MM.1S (cell line): ENCODE measurements at regions not wholly inside any gene's neighbourhood (a gene's known extent, or its start where the extent isn't known, plus 50 kb on each side); places are given as distances from the start of the nearest gene placed in this dataset.
A peak's percentile ranks its signal among the peaks of the same experiment; 100 is the strongest.

Experiments used
- DNase-seq: peaks from one replicate; pipeline ENCODE4 v3.0.0-alpha.2; 2015
- H2AFZ ChIP-seq: fragments of 300-600 bp; sonication (generic); 2 replicates; pipeline ENCODE4 v1.6.0; 2016; ENCODE audit warnings: antibody characterized with exemption, low read length
- H3F3A ChIP-seq: fragments of 300-600 bp; sonication (generic); 2 replicates; pipeline ENCODE4 v1.6.1; 2016; ENCODE audit warnings: mild to moderate bottlenecking, antibody characterized with exemption, low read length, moderate library complexity, mixed read lengths; ENCODE audit not compliant: insufficient read depth
- H3K27ac ChIP-seq: fragments of 300-600 bp; sonication (generic); 2 replicates; pipeline ENCODE4 v1.5.1; 2016; ENCODE audit warnings: mild to moderate bottlenecking, low read length
- H3K27me3 ChIP-seq: fragments of 300-600 bp; sonication (generic); replicated peaks from 2 replicates; pipeline ENCODE4 v1.6.0; 2016; ENCODE audit warnings: low read length; ENCODE audit not compliant: insufficient read depth
- H3K36me3 ChIP-seq: fragments of 300-600 bp; sonication (generic); replicated peaks from 2 replicates; pipeline ENCODE4 v1.6.1; 2016; ENCODE audit warnings: mild to moderate bottlenecking, low read length, mixed read lengths; ENCODE audit not compliant: insufficient read depth
- H3K4me1 ChIP-seq: fragments of 300-600 bp; sonication (generic); 2 replicates; pipeline ENCODE4 v1.6.1; 2016; ENCODE audit warnings: low read length, mixed read lengths
- H3K4me2 ChIP-seq: fragments of 300-600 bp; sonication (generic); 2 replicates; pipeline ENCODE4 v1.6.0; 2016; ENCODE audit warnings: low read depth, low read length
- H3K4me3 ChIP-seq: fragments of 300-600 bp; sonication (generic); 2 replicates; pipeline ENCODE4 v1.5.1; 2016; ENCODE audit warnings: low read length, mixed read lengths
- H3K79me2 ChIP-seq: fragments of 300-600 bp; sonication (generic); 2 replicates; pipeline ENCODE4 v1.6.1; 2016; ENCODE audit warnings: mixed run types, low read length, mixed read lengths
- H3K9ac ChIP-seq: fragments of 300-600 bp; sonication (generic); 2 replicates; pipeline ENCODE4 v1.6.1; 2016; ENCODE audit warnings: low read length, mixed read lengths
- H3K9me2 ChIP-seq: fragments of 300-600 bp; sonication (generic); replicated peaks from 2 replicates; pipeline ENCODE4 v1.6.1; 2016; ENCODE audit warnings: mild to moderate bottlenecking, low read length, mixed read lengths; ENCODE audit not compliant: insufficient read depth
- H3K9me3 ChIP-seq: fragments of 300-600 bp; sonication (generic); replicated peaks from 2 replicates; pipeline ENCODE4 v1.6.1; 2016; ENCODE audit warnings: mild to moderate bottlenecking, low read length, mixed read lengths; ENCODE audit not compliant: insufficient read depth
- H4K20me1 ChIP-seq: fragments of 300-600 bp; sonication (generic); 2 replicates; pipeline ENCODE4 v1.6.1; 2016; ENCODE audit warnings: mild to moderate bottlenecking, low read length, moderate library complexity, mixed read lengths; ENCODE audit not compliant: insufficient read depth
- CTCF ChIP-seq: fragments of 300-600 bp; sonication (generic); IDR thresholded peaks from 2 replicates; pipeline ENCODE4 v1.5.1; 2016; ENCODE audit warnings: antibody characterized with exemption, low read length, mixed read lengths
- EZH2 ChIP-seq: fragments of 300-600 bp; sonication (generic); optimal IDR thresholded peaks from 2 replicates; pipeline ENCODE3; 2017; ENCODE audit warnings: low read depth, mild to moderate bottlenecking, antibody characterized with exemption, low read length, mixed read lengths
- EZH2phosphoT487 ChIP-seq: fragments of 300-600 bp; sonication (generic); IDR thresholded peaks from 2 replicates; pipeline ENCODE4 v1.6.1; 2018; ENCODE audit warnings: antibody characterized with exemption, low read length

- H3K4me1 ChIP-seq = peaks cover 24% of the 10 kb centered on the region
- peak overlapping the region; percentile 69 for H3K4me2 ChIP-seq
- H3K27ac ChIP-seq = peak overlapping the region; percentile 72; the same call in 1 of the 2 replicates
- TF ChIP-seq EZH2phosphoT487 = no peak
- TF ChIP-seq CTCF = no peak
- no peak for TF ChIP-seq EZH2
- H3K4me3 ChIP-seq = peak overlapping the region; percentile 22; the same call in 1 of the 2 replicates
- H4K20me1 ChIP-seq = no peaks in the 10 kb centered on the region
- H3K27me3 ChIP-seq = no peaks in the 10 kb centered on the region
- no peaks in the 10 kb centered on the region for H3K36me3 ChIP-seq
- H3K9me2 ChIP-seq = no peaks in the 10 kb centered on the region
- DNase-seq = no peak
- H3K9me3 ChIP-seq = no peaks in the 10 kb centered on the region
- no peaks in the 10 kb centered on the region for H3K79me2 ChIP-seq
- peak overlapping the region; percentile 34; the same call in 1 of the 2 replicates for H3K9ac ChIP-seq
- peak overlapping the region; percentile 60 for H2AFZ ChIP-seq
- 0 out of 2 replicates have a peak, but pooled peaks cover 5% of the 10 kb centered on the region for H3F3A ChIP-seq
Measured at GRCh38 chr2:160941290-160941846, 218.9 kb upstream of the TANK start.

GRCh38 chr2:160942476-160943142 lies 217.6 kb upstream of the TANK start:
- 0 out of 2 replicates have a peak, but pooled peaks cover 5% of the 10 kb centered on the region for H3F3A ChIP-seq
- H3K27ac ChIP-seq = no peak overlapping the region
- H3K4me3 ChIP-seq = no peak overlapping the region
- H3K9me2 ChIP-seq = no peaks in the 10 kb centered on the region
- peaks cover 24% of the 10 kb centered on the region for H3K4me1 ChIP-seq
- no peaks in the 10 kb centered on the region for H3K79me2 ChIP-seq
- no peaks in the 10 kb centered on the region for H3K36me3 ChIP-seq
- H3K9me3 ChIP-seq = no peaks in the 10 kb centered on the region
- no peaks in the 10 kb centered on the region for H4K20me1 ChIP-seq
- no peak for DNase-seq
- H2AFZ ChIP-seq = no peak overlapping the region
- TF ChIP-seq CTCF (no peak), EZH2 (no peak), EZH2phosphoT487 (no peak)
- no peak overlapping the region for H3K9ac ChIP-seq
- no peak overlapping the region for H3K4me2 ChIP-seq
- no peaks in the 10 kb centered on the region for H3K27me3 ChIP-seq

- no peak for DNase-seq
- Histone ChIP-seq H3K27ac (no peak overlapping the region), H2AFZ (no peak overlapping the region), H4K20me1 (no peaks in the 10 kb centered on the region), H3K36me3 (no peaks in the 10 kb centered on the region), H3K79me2 (no peaks in the 10 kb centered on the region), H3K9me2 (no peaks in the 10 kb centered on the region), H3F3A (0 out of 2 replicates have a peak, but pooled peaks cover 5% of the 10 kb centered on the region), H3K4me2 (no peak overlapping the region), H3K9me3 (no peaks in the 10 kb centered on the region), H3K4me3 (no peak overlapping the region), H3K4me1 (peaks cover 24% of the 10 kb centered on the region), H3K9ac (no peak overlapping the region), H3K27me3 (no peaks in the 10 kb centered on the region)
- TF ChIP-seq EZH2phosphoT487 (no peak), EZH2 (no peak), CTCF (no peak)
Measured at GRCh38 chr2:160943414-160943813, 216.8 kb upstream of the TANK start.
